T-helper 22 cell (primary cell): ENCODE measurements at regions not wholly inside any gene's neighbourhood (a gene's known extent, or its start where the extent isn't known, plus 50 kb on each side); places are given as distances from the start of the nearest gene placed in this dataset.

ENCODE experiments used
- DNase-seq: peaks from one replicate; pipeline ENCODE4 v3.0.0-alpha.2; 2020; ENCODE audit warnings: low read depth

DNA sequence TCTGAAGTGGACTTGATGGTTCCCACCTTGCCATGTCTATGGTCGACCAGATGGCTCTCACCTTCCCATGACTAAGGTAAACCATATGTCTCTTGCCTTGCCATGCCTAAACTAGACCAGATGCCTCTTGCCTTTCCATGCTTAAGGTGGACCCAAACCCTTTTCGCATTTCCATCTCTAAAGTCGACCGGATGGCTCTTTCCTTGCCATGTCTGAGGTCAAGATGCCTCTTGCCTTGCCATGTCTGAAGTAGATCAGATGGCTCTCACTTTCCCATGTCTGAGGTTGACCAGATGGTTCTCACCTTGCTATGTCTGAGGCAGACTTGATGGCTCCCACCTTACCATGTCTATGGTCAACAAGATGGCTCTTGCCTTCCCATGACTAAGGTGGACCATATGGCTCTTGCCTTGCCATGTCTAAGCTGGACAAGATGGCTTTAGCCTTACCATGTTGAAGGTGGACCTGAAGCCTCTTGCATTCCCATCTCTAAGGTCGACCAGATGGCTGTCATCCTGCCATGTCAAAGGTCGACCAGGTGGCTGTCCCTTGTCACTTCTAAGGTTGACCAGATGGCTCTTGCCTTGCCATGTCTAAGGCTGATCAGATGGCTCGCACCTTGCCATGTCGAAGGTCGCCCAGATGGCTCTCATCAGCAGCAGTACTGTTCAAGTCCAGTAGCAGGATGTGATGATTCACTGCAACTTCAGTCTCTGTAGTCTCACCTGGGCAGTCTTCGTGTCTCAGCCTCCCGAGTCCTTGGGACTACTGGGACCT lies 1439.4 kb downstream of the UQCRFS1 start:
- no peak for DNase-seq

DNA sequence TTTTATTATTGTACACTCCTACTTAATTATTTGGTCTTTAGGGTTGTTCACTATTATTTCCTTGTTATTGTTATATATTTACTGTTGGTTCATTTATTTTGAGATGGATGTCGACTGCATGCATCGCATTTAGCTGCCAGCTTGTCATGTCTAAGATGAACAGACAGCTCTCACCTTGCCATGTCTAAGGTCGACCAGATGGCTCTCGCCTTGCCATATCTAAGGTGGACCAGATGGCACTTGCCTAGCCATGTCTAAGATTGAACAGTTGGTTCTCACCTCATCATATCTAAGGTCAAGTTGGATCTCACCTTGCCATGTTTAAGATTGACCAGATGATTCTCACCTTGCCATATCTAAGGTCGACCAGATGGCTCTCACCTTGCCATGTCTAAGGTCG lies 1440.9 kb downstream of the UQCRFS1 start:
- no peak for DNase-seq

- no peak for DNase-seq
Observed at GRCh38 chr19:27770095-27770494, 1442.9 kb downstream of the UQCRFS1 start.

DNA sequence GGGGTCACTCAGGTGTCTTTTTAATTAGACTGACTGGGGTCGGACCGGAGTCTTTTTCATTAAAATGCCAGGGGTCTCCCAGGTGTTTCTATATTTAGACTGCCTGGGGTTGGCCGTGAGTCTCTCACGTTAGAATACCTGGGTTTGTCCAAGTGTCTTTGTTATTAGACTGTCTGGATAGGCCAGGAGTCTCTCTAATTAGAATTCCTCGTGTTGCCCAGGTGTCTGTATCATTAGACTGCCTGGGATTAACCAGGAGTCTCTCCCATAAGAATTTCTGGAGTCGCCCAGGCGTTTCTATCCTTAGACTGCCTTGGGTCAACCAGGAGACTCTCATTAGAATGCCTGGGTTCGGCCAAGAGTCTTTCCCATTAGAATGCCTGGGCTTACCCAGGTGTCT lies 1445.7 kb downstream of the UQCRFS1 start:
- DNase-seq: no peak

- DNase-seq: no peak
Observed at GRCh38 chr19:27765912-27766725, 1446.8 kb downstream of the UQCRFS1 start.

GRCh38 chr19:27765397-27765796 lies 1447.6 kb downstream of the UQCRFS1 start:
- DNase-seq: no peak

GRCh38 chr19:27764186-27764804 lies 1448.7 kb downstream of the UQCRFS1 start:
- no peak for DNase-seq

DNA sequence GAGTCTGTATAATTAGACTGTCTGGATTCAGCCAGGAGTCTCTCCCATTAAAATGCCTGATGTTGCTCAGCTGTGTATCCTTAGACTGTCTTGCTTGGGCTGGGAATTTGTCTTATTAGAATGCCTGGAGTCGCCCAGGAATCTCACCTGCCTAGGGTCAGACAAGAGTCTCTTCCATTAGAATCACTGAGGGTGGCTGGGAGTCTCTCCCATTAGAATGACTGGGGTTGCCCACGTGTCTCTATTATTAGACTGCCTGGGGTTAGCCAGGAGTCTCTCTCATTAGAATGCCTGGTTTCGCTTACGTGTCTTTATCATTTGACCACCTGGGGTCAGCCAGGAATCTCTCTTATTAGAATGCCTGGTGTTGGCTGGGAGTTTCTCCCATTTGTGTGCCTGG lies 1450.0 kb downstream of the UQCRFS1 start:
- DNase-seq: no peak

DNA sequence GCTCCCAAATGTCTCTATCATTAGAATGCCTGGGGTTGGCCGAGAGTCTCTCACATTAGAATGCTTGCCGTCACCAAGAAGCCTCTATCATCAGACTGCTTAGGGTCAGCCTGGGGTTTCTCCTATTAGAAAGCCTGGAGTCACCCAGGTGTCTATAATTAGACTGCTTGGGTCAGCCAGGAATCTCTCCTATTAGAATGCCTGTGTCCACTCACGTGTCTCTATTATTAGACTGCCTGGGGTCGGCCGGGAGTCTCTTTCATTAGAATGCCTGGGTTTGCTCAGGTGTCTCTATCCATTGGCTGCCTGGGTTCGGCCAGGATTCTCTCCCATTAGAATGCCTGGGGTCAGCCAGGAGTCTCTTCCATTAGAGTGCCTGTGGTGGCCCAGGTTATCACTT lies 1453.1 kb downstream of the UQCRFS1 start:
- DNase-seq: no peak

GRCh38 chr19:27758626-27759505 lies 1454.1 kb downstream of the UQCRFS1 start:
- no peak for DNase-seq

DNA sequence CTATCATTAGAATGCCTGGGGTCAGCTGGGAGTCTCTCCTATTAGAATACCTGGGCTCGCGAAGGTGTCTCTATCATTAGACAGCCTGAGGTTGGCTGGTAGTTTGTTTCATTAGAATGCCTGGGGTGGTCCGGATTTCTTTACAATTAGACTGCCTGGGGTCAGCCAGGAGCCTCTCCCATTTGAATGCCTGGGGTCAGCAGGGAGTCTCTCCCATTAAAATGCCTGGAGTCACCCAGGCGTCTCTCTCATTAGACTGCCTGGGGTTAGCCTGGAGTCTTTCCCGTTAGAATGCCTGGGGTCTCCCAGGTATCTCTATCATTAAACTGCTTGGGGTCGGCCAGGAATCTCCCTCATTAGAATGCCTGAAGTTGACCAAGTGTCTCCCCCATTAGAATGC lies 1458.3 kb downstream of the UQCRFS1 start:
- DNase-seq: no peak

DNA sequence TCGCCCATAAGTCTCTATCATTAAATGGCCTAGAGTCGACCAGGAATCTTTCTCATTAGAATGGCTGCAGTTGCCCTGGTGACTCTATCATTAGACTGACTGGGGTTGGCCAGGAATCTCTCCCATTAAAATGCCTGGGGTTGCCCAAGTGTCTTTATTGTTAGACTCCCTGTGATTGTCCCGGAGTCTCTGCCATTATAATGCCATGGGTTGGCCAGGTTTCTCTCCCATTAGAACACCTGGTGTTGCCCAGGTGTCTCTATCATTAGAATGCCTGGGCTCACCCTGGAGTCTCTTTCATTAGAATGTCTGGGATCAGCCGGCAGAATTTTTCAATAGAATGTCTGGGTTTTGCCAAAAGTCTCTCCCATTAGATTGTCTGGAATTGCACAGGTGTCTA lies 1459.3 kb downstream of the UQCRFS1 start:
- no peak for DNase-seq

DNA sequence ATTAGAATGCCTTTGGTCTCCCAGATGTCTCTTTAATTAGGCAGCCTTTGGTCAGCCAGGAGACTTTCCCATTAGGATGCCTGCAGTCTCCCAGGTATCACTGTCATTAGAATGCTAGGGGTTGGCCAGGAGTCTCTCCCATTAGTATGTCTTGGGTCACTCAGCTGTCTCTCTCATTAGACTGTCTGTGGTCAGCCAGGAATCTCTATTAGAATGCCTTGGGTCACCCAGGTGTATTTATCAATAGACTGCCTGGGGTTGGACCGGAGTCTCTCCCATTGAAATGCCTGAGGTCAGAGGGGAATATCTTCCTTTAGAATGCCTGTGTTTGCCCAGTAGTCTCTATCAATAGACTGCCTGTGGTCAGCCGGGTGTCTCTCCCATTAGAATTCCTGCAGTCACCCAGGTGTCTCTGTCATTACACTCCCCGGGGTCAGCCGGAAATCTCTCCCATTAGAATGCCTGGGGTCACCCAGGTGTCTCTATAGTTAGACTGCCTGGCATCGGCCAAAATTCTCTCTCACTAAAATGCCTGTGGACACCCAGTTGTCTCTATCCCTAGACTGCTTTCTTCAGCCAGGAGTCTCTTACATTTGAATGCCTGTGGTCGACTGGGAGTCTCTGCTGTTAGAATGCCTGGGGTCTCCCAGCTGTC lies 1460.3 kb downstream of the UQCRFS1 start:
- no peak for DNase-seq

DNA sequence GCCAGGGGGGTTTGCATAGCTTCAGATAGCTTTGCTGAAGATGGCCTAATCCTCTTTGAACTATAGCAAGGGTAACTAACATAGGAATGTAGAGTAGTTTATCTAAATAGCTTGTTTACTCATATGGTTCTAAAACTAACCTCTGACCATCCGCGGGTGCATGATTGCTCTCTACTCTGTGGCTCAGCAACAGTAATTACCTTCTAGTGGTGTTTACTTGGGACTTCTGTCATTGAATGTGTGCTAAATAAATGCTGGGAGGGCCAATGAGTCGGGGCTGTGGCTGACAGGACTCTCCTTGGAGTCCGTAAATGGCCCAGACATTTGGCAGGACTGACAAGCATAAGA lies 1461.9 kb downstream of the UQCRFS1 start:
- no peak for DNase-seq

- DNase-seq: no peak
Observed at GRCh38 chr19:27750391-27751043, 1462.4 kb downstream of the UQCRFS1 start.

GRCh38 chr19:27748551-27749152 lies 1464.3 kb downstream of the UQCRFS1 start:
- no peak for DNase-seq

- no peak for DNase-seq
Observed at GRCh38 chr19:27746691-27747380, 1466.1 kb downstream of the UQCRFS1 start.

- no peak for DNase-seq
Observed at GRCh38 chr19:27745978-27746542, 1466.9 kb downstream of the UQCRFS1 start.

DNA sequence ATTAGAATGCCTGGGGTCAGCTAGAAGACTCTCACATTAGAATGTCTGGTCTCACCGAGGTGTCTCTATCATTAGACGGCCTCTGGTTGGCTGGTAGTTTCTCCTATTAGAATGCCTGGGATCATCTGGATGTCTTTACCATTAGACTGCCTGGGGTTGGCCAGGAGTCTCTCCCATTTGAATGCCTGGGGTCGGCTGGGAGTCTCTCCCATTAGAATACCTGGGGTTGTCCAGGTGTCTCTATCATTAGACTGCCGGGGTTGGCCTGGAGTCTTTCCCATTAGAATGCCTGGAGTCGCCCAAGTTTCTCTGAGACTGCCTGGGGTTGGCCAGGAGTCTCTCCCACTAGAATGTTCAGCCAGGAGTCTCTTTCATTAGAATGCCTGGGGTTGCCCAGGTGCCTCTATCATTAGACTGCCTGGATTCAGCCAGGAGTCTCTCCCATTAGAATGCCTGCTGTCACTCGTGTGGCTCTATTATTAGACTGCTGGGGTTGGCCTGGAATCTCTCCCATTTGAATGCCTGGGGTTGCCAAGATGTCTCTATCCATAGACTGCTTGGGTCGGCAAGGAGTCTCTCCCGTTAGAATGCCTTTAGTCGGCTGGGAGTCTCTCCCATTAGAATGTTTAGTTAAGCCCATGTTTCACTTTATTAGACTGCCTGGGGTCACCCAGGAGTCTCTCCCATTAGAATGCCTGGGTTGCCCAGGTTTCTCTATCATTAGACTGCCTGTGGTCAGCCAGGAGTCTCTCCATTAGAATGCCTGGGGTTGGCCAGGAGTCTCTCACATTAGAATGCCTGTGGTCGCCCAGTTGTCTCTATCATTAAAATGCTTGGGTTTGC lies 1467.8 kb downstream of the UQCRFS1 start:
- DNase-seq: no peak
